HG02588 (cell line): ENCODE measurements at regions not wholly inside any gene's neighbourhood (a gene's known extent, or its start where the extent isn't known, plus 50 kb on each side); places are given as distances from the start of the nearest gene placed in this dataset.
"Not testable (repeated sequence)": the region's sequence is repeated elsewhere in the genome, so short reads cannot be mapped to it uniquely, and the experiment has no call there.

ENCODE experiments used
- ATAC-seq: cut with Tn5 transposase; IDR thresholded peaks from one replicate; pipeline ENCODE4 v1.9.1; 2021; ENCODE audit warnings: mild to moderate bottlenecking, moderate library complexity; ENCODE audit not compliant: unreplicated experiment

DNA sequence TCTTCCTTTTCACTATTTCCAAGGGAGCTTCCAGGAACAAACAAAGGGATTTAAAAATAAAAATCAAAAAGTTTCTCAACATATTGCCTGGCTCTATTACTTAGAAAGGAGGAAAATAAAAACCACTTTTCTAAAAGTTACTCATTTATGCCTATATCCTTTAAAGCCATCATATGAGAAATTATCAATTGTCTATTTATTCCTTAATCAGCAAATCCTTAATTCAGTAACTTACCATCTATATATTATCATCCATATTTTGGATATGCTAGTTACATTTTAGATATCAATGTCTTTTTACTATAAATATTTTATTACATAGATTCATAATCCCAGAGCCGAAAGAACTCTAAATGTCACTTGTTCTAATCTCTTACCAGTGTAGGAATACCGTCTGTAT lies 481.5 kb upstream of the ANO5 start:
- ATAC-seq: no peak

DNA sequence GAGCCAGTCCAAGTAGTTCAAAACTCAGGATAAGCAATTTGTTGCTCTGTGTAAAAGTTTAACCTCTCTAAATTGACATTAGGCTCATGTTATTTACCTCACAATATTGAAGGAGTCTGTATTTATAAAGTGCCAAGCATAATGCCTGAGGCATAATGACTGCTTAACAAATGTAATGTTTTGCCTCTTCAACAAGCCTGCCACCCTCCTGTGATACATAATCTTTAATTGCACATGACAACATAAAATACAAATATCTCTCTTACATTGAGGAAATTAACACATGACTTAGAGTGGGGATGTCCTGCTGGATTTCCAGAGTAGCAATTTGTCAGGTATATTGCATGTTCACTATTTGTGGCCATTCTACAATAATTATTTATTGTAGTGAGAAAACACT lies 469.2 kb upstream of the ANO5 start:
- ATAC-seq: no peak

DNA sequence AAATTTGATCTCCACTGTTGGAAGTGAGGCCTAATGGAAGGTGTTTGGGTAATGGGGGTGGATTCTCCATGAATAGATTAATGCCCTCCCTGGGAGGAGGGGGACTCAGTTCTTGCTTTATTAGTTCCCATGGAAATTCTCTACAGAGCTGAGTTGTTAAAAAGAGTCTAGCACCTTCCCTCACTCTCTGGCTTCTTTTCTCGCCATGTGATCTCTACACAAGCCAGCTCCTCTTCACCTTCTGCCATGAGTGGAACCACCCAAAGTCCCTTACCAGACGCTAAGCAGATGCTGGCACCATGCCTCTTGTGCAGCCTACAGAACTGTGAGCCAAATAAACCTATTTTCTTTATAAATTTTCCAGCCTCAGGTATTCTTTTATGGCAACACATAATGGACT lies 465.8 kb upstream of the ANO5 start:
- no peak for ATAC-seq

DNA sequence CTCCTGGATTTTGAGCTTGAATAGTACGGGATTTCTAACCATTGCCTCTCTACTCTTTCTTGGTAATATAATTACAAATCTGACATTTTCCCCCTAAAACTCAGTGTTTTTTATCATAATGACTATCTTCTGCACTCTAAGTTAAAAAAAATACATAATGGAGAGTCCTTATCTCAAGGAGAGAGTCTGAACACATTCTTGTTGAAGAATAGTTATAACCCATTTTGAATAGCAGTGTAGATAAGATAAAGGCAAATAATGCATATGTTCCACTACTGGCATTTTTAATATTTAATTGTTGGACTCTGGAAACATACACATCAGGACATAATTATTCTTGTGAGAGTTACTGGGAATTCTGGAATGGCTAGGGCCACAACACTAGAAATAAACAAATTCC lies 456.5 kb upstream of the ANO5 start:
- no peak for ATAC-seq

DNA sequence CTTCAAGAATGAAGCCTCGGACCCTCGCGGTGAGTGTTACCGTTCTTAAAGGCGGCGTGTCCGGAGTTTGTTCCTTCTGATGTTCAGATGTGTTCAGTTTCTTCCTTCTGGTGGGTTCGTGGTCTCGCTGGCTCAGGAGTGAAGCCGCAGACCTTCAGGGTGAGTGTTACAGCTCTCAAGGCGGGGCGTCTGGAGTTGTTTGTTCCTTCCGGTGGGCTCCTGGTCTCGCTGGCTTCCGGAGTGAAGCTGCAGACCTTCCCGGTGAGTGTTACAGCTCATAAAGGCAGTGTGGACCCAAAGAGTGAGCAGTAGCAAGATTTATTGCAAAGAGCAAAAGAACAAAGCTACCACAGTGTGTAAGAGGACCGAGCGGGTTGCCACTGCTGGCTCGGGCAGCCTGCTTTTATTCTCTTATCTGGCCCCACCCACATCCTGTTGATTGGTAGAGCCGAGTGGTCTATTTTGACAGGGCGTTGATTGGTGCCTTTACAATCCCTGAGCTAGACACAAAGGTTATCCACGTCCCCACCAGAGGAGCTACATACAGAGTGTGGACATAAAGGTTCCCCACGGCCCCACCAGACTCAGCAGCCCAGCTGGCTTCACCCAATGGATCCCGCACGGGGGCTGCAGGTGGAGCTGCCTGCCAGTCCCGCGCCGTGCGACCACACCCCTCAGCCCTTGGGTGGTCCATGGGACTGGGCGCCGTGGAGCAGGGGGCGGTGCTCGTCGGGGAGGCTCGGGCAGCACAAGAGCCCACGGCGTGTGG lies 440.2 kb upstream of the ANO5 start:
- ATAC-seq: not testable (repeated sequence)

DNA sequence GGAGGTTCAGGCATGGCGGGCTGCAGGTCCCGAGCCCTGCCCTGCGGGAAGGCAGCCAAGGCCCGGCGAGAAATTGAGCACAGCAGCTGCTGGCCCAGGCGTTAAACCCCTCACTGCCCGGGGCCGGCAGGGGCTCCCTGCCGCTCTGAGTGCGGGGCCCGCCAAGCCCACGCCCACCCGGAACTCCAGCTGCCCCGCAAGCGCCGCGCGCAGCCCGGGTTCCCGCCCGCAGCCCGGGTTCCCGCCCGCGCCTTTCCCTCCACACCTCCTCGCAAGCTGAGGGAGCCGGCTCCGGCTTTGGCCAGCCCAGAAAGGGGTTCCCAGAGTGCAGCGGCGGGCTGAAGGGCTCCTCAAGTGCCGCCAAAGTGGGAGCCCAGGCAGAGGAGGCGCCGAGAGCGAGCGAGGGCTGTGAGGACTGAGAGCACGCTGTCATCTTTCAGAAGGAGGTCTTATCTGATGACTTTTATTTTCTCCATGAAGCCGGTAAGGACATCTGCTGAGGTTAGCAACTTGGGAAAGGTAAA lies 439.6 kb upstream of the ANO5 start:
- ATAC-seq: not testable (repeated sequence)

DNA sequence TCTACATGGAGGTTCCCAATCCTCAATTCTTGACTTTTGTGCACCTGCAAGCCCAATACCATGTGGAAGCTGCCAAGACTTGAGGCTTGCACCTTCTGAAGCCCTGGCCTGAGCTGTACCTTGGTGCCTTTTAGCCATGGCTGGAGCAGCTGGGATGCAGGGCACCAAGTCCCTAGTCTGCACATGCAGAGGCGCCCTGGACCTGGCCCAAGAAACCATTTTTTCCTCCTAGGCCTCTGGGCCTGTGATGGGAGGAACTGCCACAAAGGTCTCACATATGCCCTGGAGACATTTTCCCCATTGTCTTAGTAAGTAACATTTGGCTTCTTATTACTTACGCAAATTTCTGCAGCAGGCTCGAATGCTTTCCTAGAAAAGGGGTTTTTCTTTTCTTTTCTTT lies 431.9 kb upstream of the ANO5 start:
- ATAC-seq: no peak

DNA sequence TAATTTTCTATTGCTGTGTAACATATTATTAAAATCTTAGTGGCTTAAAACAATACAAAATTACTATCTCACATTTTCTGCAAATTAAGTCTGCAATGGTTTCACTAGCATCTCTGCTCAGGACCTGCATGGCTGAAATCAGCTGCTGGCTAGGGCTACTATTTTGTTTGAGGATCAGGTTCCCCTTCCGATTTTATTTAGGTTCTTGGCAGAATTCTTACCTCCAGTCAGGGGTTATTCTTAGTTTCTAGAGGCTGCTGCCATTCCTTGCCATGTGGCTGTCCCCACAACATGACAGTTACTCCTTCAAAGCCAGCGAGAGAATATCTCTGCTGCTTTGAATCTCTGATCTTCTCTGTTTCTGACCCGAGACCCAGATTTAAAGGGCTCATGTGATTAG lies 424.5 kb upstream of the ANO5 start:
- ATAC-seq: no peak

DNA sequence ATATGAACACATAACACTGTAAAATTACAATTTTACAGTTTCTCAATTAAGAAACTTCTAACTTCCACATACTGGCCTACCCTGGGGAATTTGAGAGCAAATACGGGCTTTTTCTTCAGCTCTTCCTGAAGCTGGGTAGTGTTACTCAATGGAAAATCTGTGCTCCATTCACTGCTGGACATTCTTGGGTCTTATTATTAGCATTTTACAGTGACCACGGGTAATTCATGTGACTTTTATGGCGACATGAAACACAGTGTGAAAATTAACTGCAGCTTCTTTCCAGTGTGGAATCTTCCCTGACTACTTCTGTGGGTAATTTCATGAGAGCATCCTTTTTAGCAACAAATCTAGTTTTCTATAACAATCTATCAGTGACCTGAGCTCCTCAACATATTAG lies 423.7 kb upstream of the ANO5 start:
- no peak for ATAC-seq

DNA sequence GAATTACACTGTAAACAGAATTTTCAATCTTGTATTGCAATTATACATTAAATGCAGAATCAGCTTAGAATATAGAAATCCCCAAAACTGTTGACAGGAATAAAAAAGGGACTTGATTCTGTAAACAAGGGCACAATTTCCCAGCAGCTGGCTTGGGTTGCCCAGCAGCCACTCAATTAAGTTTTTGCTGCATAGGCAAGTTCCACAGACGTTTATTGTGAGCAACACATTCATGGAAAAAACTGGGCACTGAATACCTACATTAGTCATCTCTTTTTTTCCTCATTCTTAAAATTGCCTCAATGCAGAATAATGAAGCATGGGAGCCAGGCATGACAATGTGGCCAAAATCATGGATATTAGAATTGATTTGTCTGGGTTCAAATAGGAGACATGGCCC lies 421.8 kb upstream of the ANO5 start:
- no peak for ATAC-seq

DNA sequence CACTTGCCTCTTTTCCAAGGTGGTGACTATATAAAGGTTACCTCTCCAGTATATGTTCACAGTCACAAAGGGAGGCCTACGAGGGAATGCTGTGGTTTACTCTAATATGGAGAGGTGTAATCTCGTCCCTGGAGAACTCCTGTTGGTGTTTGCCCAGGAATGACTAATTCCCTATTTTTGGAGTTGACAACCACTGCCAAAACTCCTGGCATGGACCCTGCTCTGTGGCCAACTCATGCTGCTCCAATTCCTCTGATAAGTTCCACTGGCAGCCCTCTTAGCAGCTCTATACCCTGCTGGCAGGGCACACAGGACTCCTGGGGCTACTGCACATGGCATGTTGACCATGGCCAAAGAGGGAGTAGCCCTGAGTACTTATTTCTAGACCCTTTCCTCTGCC lies 418.7 kb upstream of the ANO5 start:
- ATAC-seq: no peak

DNA sequence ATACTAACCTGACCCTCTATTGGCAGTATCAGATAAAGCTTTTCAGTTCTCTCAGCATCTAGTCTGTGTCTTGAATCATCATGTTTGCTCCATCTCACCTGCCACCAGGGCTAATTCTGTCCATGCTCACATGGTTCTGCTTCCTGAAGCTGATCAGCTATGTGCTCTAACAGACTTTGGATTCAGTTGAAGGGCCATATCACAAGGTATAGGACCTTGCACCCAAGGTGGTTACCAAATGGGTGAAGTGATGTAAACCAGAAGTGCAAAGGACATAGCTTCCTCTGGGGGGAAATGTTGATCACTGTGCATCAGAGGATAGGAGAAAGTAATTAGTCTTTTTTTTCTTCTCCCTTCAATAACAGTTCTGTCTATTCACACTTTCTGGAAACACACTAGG lies 417.0 kb upstream of the ANO5 start:
- ATAC-seq: no peak

DNA sequence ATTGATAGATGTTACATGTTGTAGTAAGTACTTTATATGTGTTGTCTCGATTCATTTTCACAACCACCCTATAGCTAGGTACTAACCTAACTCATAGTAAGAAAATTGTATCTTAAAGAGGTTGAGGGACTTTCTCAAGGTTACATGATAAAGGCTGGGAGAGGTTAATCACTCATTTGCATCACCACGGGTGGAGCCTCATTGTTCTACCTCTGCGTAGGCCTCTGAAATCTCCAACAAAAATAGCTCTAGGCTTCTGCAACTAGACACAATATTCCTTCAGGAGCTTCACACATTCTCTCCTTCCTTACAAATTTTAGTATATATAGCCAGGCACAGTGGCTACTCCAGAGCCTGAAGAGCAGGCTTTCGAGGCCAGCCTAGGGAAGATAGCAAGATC lies 408.9 kb upstream of the ANO5 start:
- no peak for ATAC-seq

DNA sequence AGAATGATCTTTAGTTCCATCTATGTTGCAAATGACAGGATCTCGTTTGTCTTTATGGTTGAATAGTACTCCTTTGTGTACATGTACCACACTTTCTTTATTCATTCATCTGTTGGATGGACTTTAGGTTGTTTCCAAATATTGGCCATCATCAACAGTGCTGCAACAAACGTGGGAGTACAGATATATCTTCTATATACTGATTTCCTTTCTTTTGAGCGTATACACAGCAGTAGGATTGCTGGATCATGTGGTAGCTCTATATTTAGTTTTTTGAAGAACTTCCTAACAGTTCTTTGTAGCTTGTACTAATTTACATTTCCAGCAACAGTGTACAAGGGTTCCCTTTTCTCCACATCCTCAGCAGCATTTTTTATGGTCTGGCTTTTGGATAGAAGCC lies 407.5 kb upstream of the ANO5 start:
- no peak for ATAC-seq

DNA sequence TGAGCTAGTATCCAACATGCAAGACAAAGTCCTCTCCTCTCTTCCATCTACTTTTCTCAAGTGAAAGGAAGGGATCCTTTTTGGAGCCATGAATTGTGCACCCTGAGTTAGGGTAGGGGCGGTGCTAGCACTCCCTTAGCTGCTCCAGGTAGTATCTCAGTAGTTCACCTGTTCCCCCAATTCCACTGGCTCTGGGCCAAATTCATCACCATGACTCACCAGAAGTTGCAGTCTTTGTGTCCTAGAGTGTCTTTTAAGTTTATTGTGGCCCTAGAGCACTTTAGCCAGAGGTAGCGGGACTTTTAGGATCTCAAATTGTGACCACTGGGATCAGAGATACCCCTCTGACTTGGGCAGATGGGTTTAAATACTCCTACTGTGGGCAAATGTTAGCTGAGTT lies 398.6 kb upstream of the ANO5 start:
- ATAC-seq: no peak

DNA sequence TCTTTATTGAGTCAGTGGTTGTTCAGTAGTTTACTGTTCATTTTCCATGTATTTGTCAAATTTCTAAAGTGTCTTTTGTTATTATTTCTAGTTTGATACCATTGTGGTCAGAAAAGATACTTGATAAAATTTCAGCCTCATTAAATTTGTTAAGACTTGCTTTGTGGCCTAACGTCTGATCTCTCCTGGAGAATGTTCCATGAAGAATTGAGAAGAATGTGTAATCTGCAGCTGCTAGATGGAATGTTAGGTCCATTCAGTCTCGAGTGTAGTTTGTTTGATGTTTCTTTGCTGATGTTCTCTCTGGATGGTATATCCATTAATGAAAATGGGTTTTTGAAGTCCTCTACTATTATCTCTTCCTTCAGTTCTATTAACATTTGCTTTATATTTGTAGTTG lies 394.7 kb upstream of the ANO5 start:
- ATAC-seq: no peak

DNA sequence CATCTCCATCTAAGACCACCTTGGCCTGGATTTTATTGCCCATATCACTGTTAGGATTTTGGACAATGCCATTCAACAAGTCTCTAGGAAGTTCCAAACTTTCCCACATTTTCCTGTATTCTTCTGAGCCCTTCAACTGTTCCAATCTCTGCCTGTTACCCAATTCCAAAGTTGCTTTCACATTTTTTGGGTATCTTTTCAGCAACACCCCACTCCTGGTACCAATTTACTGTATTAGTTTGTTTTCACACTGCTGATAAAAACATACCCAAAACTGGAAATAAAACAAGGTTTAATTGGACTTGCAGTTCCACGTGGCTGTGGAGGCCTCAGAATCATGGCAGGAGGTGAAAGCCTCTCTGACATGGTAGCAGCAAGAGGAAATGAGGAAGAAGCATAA lies 388.4 kb upstream of the ANO5 start:
- not testable (repeated sequence) for ATAC-seq

DNA sequence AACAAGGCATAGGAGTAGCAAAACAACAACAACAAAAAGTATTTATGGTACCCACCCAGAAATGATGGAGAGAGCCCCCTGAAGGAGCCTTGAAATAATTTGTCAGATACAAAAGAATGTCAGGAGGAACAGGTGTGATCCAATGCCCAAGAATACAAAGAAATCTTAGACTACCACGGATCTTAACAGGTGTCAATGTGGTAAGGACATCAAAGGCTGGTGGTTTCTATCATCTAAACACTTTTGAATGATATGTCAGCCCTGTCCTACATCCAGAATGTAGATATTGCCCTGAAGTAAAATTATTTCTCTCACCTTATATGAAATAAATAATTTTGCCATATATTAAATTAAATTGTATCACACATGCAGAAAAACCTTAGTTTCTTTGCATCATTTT lies 386.4 kb upstream of the ANO5 start:
- no peak for ATAC-seq

DNA sequence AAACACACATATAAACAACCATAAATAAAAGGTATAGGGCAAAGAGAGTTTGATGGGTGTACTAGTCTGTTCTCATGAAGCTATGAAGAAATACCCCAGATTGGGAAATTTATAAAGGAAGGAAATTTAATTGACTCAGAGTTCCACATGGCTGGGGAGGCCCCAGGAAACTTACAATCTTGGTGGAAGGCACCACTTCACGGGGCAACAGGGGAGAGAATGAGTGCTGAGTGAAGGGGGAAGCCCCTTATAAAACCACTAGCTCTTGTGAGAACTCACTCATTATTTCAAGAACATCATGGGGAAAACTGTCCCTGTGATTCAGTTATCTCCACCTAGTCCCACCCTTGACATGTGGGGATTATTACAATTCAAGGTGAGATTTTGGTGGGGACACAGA lies 385.9 kb upstream of the ANO5 start:
- no peak for ATAC-seq

DNA sequence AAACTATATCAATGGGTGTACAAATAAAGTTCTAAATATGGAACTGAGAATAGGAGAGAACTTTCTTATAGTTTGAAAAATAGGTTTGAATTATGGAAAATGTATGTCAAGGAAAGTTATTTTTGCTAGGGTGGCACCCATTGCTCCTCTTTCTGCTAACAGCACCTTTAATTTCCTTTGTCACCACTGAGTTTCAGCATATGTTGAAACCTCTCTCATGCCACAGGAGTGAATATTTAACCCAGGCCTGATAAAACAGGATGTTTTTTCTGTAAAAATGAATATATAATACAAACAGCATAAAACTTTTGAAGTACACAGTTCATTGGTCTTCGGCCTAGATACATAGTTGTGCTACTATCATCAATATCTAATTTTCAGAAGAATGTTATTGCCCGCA lies 385.5 kb upstream of the ANO5 start:
- no peak for ATAC-seq

DNA sequence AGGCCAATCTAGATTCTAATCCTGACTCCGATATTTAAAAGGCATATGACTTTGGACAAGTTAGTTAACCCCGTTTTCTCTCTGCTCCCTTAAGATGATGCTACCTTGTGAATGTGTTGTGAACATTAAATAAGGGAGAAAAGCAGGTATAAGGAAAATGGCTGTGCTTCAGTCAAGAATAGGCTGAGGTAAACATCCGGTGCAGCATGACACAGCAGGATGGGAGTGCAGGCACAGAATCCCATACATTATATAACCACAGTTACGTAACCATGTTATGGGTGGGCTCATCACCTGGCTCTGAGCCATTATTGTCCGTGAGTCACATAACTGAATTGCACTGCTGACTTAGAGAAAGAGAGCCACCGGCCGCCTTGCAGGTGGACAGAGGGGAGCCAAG lies 382.2 kb upstream of the ANO5 start:
- ATAC-seq: no peak

DNA sequence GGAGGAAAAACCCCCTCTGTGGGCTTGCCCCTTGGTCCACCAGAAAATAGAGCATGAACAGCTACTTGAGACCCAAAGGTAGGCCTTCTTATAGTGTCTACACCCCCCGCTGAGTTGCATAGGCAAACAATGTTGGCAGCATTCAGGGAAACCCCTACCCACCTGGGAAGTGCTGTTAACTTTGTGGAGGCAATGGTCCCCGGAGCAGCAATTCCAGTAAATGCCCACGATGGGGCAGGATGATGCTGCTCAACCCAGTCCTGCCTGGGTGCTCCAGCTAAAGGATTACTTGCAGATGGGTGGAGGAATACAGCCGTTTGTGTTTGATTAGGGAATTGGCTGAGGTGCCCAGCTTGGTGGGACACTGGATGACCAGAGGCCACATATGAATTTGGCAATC lies 381.3 kb upstream of the ANO5 start:
- no peak for ATAC-seq

DNA sequence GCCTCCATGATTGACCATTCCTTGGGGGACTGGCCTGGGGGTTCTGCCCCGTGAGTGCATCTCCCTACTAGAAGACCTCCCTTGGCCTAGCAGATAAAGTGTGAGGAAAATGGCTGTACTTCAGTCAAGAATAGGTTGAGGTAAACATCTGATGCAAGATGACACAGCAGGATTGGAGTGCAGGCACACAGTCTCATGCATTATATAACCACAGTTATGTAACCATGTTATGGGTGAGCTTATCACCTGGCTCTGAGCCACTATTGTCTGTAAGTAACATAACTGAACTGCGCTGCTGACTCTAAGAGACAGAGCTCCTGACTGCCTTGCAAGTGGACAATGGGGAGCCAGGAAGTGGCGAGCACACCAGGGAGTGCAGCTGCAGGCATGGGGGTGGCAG lies 378.7 kb upstream of the ANO5 start:
- ATAC-seq: no peak
